Transverse colon (tissue), 4 donors: ENCODE measurements at regions not wholly inside any gene's neighbourhood (a gene's known extent, or its start where the extent isn't known, plus 50 kb on each side); places are given as distances from the start of the nearest gene placed in this dataset.
"Not testable (repeated sequence)": the region's sequence is repeated elsewhere in the genome, so short reads cannot be mapped to it uniquely, and the experiment has no call there.

ENCODE experiments used
- DNase-seq: peaks from one replicate; pipeline ENCODE4 v3.0.0-alpha.2; 2019
- H3K27ac ChIP-seq, 4 donors: fragments of 200-600 bp; sonication (generic); 2 replicates each; pipeline ENCODE4 v1.5.1; 2016 to 2018; ENCODE audit warnings: inconsistent platforms in 4 of 4
- H3K27me3 ChIP-seq: fragments of 200-600 bp; sonication (generic); 2 replicates; pipeline ENCODE4 v1.5.1; 2017; ENCODE audit warnings: inconsistent platforms
- H3K36me3 ChIP-seq, 4 donors: fragments of 200-600 bp; sonication (generic); 2 replicates each; pipeline ENCODE4 v1.5.1; 2017 to 2019; ENCODE audit warnings: inconsistent platforms in 4 of 4
- H3K4me1 ChIP-seq, 4 donors: fragments of 200-600 bp; sonication (generic); 2 replicates each; pipeline ENCODE4 v1.5.1; 2017 to 2020; ENCODE audit warnings: inconsistent platforms in 4 of 4
- H3K4me3 ChIP-seq, 4 donors: fragments of 200-600 bp; sonication (generic); 1 replicate in 1 of 4; 2 replicates in 3 of 4; pipeline versions ENCODE4 v1.5.1 to v1.6.1; 2017 to 2019; ENCODE audit warnings: inconsistent platforms in 4 of 4
- H3K9me3 ChIP-seq, 2 donors: fragments of 200-600 bp; sonication (generic); 2 replicates each; pipeline ENCODE4 v1.5.1; 2017 to 2019; ENCODE audit warnings: inconsistent platforms in 2 of 2
- CTCF ChIP-seq, 5 experiments: fragments of 200-600 bp in 3 of 5; fragments of 450-650 bp in 2 of 5; sonication (generic) in 3 of 5; IDR thresholded peaks; 1 replicate in 2 of 5; 2 replicates in 3 of 5; pipeline ENCODE4 v1.5.1; 2016 to 2017; ENCODE audit warnings: antibody characterized with exemption in 5 of 5, inconsistent platforms in 3 of 5, mild to moderate bottlenecking in 2 of 5, moderate library complexity in 1 of 5
- EP300 ChIP-seq: sonication (generic); formaldehyde crosslinking; IDR thresholded peaks from one replicate; pipeline ENCODE4 v1.6.1; 2017; ENCODE audit warnings: antibody characterized with exemption, low read depth
- POLR2A ChIP-seq: fragments of 450-650 bp; IDR thresholded peaks from one replicate; pipeline ENCODE4 v1.6.1; 2016; ENCODE audit warnings: antibody characterized with exemption, mild to moderate bottlenecking, moderate library complexity
- POLR2AphosphoS5 ChIP-seq, 3 donors: sonication (generic); formaldehyde crosslinking; IDR thresholded peaks; one replicate each; pipeline ENCODE4 v1.6.1; 2016; ENCODE audit warnings: antibody characterized with exemption in 3 of 3
- WGBS, 2 donors: methylation state at CpG; one replicate each; pipeline ENCODE4 v1.1.5; 2018; ENCODE audit warnings: low coverage in 1 of 2; 5-methylcytosine and 5-hydroxymethylcytosine counted together
- in situ Hi-C, 4 donors: fragments of 200-750 bp; cut with MboI; loops; one replicate each; pipeline versions ENCODE4 v1.15.0 to v1.15.1; 2017; ENCODE audit warnings: low sequenced_read_pairs in 3 of 4, low pct_ligation_motif_present in 1 of 4, low pct_unique_long_range_greater_than_20kb in 1 of 4
- intact Hi-C: fragments of 100-400 bp; cut with DNase I; formaldehyde crosslinking; loops from one replicate; pipeline ENCODE4 v1.15.1; 2023; ENCODE audit warnings: low total_unique reads

- no peak overlapping the region for H3K27ac ChIP-seq
- H3K36me3 ChIP-seq = no peaks in the 10 kb centered on the region
- no peak overlapping the region for H3K4me3 ChIP-seq
- H3K4me1 ChIP-seq = no peaks in the 10 kb centered on the region
- 66 to 80% methylated on average over 6 to 15 of the region's 15 CpGs for WGBS, 2 donors
- intact Hi-C loops = no loop called here
- peaks cover 0 to 3% of the 10 kb centered on the region in 2 donors for H3K9me3 ChIP-seq
- no peak for DNase-seq
- no peaks in the 10 kb centered on the region for H3K27me3 ChIP-seq
- TF ChIP-seq POLR2A (no peak), POLR2AphosphoS5 (IDR thresholded peaks at IDR 0.05) (no peak), CTCF (IDR thresholded peaks at IDR 0.05) (no peak), EP300 (no peak)
- in situ Hi-C loops = no loop called here
Observed at GRCh38 chr7:73921623-73922528, 60.9 kb downstream of the TMEM270 start.

DNA sequence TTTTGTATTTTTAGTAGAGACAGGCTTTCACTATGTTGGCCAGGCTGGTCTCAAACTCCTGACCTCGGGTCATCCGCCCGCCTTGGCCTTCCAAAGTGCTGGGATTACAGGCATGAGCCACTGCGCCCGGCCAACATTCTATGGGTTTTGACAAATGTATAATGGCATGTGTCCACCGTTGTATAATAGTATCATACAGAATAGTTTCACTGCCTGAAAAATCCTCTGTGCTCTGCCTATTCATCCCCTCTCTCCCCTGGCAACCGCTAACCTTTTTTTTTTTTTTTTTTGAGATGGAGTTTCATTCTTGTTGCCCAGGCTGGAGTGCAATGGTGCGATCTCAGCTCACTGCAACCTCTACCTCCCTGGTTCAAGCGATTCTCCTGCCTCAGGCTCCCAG, 67.7 kb downstream of the TMEM270 start:
- H3K4me3 ChIP-seq, DNase-seq, H3K4me1 ChIP-seq, H3K36me3 ChIP-seq, H3K27me3 ChIP-seq, intact Hi-C loops, in situ Hi-C loops, H3K9me3 ChIP-seq, H3K27ac ChIP-seq: not testable (repeated sequence)
- 93% methylated on average over 9 of the region's 9 CpGs; no CpG with 5 or more reads in 1 of the 2 donors for WGBS, 2 donors

DNA sequence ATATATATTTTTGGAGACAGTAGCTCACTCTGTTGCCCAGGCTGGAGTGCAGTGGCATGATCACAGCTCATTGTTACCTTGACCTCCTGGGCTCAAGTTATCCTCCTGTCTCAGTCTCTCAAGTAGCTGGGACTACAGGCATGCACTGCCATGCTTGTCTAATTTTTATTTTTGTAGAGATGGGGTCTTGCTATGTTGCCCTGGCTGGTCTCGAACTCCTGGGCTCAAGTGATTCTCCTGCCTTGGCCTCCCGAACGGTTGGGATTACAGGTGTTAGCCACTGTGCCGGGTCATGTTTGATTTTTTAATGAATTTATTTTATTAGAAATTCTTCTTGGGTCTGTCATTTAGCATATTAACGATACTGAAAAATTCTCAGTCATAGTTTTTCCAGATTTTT, 70.5 kb downstream of the TMEM270 start:
- Histone ChIP-seq H3K4me1 (peaks cover 0 to 2% (median 0%) of the 10 kb centered on the region in 4 donors), H3K27ac (no peak overlapping the region), H3K27me3 (no peaks in the 10 kb centered on the region), H3K4me3 (no peak overlapping the region), H3K36me3 (no peaks in the 10 kb centered on the region), H3K9me3 (no peaks in the 10 kb centered on the region)
- intact Hi-C loops = no loop called here
- DNase-seq = no peak
- 93 to 95% methylated on average over 5 of the region's 5 CpGs for WGBS, 2 donors
- in situ Hi-C loops = no loop called here
- TF ChIP-seq POLR2AphosphoS5 (IDR thresholded peaks at IDR 0.05) (no peak), EP300 (no peak), CTCF (IDR thresholded peaks at IDR 0.05) (no peak), POLR2A (no peak)

DNA sequence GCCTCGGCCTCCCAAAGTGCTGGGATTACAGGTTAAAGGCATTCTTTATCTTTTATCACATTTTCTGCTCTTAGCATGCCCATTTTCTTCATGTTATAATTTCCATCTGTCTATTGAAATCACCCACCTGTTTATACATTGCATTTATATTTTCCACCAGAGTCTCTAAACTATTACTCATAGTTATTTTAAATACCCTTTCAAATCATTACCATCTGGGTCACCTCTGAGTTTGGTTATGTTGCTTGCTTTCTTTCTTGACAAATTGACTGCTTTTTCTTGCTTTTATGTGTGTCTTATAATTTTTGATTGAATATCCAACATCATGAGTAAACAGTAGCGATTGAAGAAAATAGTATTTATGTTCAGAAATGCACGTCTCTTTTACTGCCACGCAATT, 71.4 kb downstream of the TMEM270 start:
- WGBS, 2 donors = 85 to 94% methylated on average over 4 of the region's 4 CpGs
- in situ Hi-C loops (no loop called here), intact Hi-C loops (no loop called here)
- H3K36me3 ChIP-seq = no peaks in the 10 kb centered on the region
- no peaks in the 10 kb centered on the region for H3K27me3 ChIP-seq
- H3K4me3 ChIP-seq = no peak overlapping the region
- no peaks in the 10 kb centered on the region for H3K9me3 ChIP-seq
- DNase-seq = no peak
- TF ChIP-seq CTCF (IDR thresholded peaks at IDR 0.05) (no peak), POLR2A (no peak), POLR2AphosphoS5 (IDR thresholded peaks at IDR 0.05) (no peak), EP300 (no peak)
- H3K4me1 ChIP-seq = peaks cover 0 to 2% (median 0%) of the 10 kb centered on the region in 4 donors
- no peak overlapping the region for H3K27ac ChIP-seq

- H3K4me3 ChIP-seq = no peak overlapping the region
- intact Hi-C loops (no loop called here), in situ Hi-C loops (no loop called here)
- H3K4me1 ChIP-seq = peaks cover 0 to 2% (median 0%) of the 10 kb centered on the region in 4 donors
- no peaks in the 10 kb centered on the region for H3K9me3 ChIP-seq
- no peaks in the 10 kb centered on the region for H3K36me3 ChIP-seq
- TF ChIP-seq POLR2A = no peak
- no peak for TF ChIP-seq EP300
- TF ChIP-seq POLR2AphosphoS5 (IDR thresholded peaks at IDR 0.05) = no peak
- no peak for TF ChIP-seq CTCF (IDR thresholded peaks at IDR 0.05)
- 93% methylated on average over 2 of the region's 2 CpGs; no CpG with 5 or more reads in 1 of the 2 donors for WGBS, 2 donors
- DNase-seq = no peak
- no peaks in the 10 kb centered on the region for H3K27me3 ChIP-seq
- no peak overlapping the region for H3K27ac ChIP-seq
Observed at GRCh38 chr7:73933091-73933490, 72.1 kb downstream of the TMEM270 start.
